ENCODE measurements at regions not wholly inside any gene's neighbourhood (a gene's known extent, or its start where the extent isn't known, plus 50 kb on each side); places are given as distances from the start of the nearest gene placed in this dataset.
"Not testable (repeated sequence)": the region's sequence is repeated elsewhere in the genome, so short reads cannot be mapped to it uniquely, and the experiment has no call there.

- no peak overlapping the region for H3K27ac ChIP-seq (ENCODE audit: low read depth, low read length)
- ATAC-seq: no peak
- intact Hi-C loops (cut with micrococcal nuclease): no loop called here
- H3K9ac ChIP-seq (ENCODE audit: low read length): no peak overlapping the region
- no peak overlapping the region for H2AFZ ChIP-seq (ENCODE audit: low read depth, low read length, poor library complexity, severe bottlenecking)
- BruUV-seq (replicated peaks): no TSS peak
- no peaks in the 10 kb centered on the region for H3K79me2 ChIP-seq (ENCODE audit: insufficient read depth, low read length)
- H3K4me3 ChIP-seq (replicated peaks in 1 of 2; ENCODE audit: low read depth in 1 of 2, low read length in 2 of 2): no peak overlapping the region
- no peaks in the 10 kb centered on the region for H3K9me3 ChIP-seq (ENCODE audit: control insufficient read depth in 1 of 2, insufficient read depth in 1 of 2, low read depth in 1 of 2, low read length in 2 of 2)
- ChIA-PET CTCF (no interaction called here), POLR2A (no interaction called here), RAD21 (ENCODE audit: low non-redundant PET in 1 of 2, low total read pairs in 2 of 2, uncharacterized antibody in 2 of 2, unreplicated experiment in 2 of 2) (no interaction called here)
- H3K36me3 ChIP-seq (ENCODE audit: control insufficient read depth in 1 of 2, insufficient read depth in 2 of 2, low read length in 2 of 2): no peaks in the 10 kb centered on the region
- no peaks in the 10 kb centered on the region for H3K4me1 ChIP-seq (ENCODE audit: control insufficient read depth in 1 of 2, insufficient read depth in 2 of 2, low read length in 2 of 2)
- H4K20me1 ChIP-seq (ENCODE audit: insufficient read depth): no peaks in the 10 kb centered on the region
- H3K9me2 ChIP-seq (ENCODE audit: insufficient read depth): no peaks in the 10 kb centered on the region
- no peak overlapping the region for H3K4me2 ChIP-seq (ENCODE audit: low read length)
- no peaks in the 10 kb centered on the region for H3K27me3 ChIP-seq (ENCODE audit: insufficient read depth, low read length)
- no peak for TF ChIP-seq MAX (IDR thresholded peaks at IDR 0.05)
- no peak for TF ChIP-seq SRF (IDR thresholded peaks at IDR 0.05; ENCODE audit: low read depth)
- TF ChIP-seq ZNF274 (IDR thresholded peaks at IDR 0.05; ENCODE audit: low read depth, low read length): no peak
- TF ChIP-seq FOSL1 (IDR thresholded peaks at IDR 0.05; ENCODE audit: low read depth): no peak
- no peak for TF ChIP-seq CTCF (IDR thresholded peaks at IDR 0.05 in 2 of 3, conservative IDR thresholded peaks at IDR 0.05 in 1 of 3; ENCODE audit: borderline replicate concordance in 1 of 3, insufficient read depth in 1 of 3, low read depth in 2 of 3, low read length in 2 of 3)
- TF ChIP-seq SP1 (IDR thresholded peaks at IDR 0.05; ENCODE audit: low read depth): no peak
- TF ChIP-seq TCF7L2 (IDR thresholded peaks at IDR 0.05; ENCODE audit: borderline replicate concordance, extremely low read depth, insufficient read depth, insufficient read length): no peak
- TF ChIP-seq EZH2 (IDR thresholded peaks at IDR 0.05): no peak
- no peak for TF ChIP-seq POLR2A (IDR thresholded peaks at IDR 0.05; ENCODE audit: borderline replicate concordance, extremely low read depth, insufficient read depth, insufficient read length)
- no peak for TF ChIP-seq JUND (IDR thresholded peaks at IDR 0.05)
- TF ChIP-seq RAD21 (IDR thresholded peaks at IDR 0.05; ENCODE audit: low read depth): no peak
- no peak for TF ChIP-seq REST (IDR thresholded peaks at IDR 0.05; ENCODE audit: low read depth)
- TF ChIP-seq POLR2AphosphoS5 (IDR thresholded peaks at IDR 0.05; ENCODE audit: low read depth, low read length): no peak
- TF ChIP-seq CBX3 (IDR thresholded peaks at IDR 0.05; ENCODE audit: low read depth): no peak
- DNase-seq (ENCODE audit: low read depth, low spot score): no peak
Observed at GRCh38 chrX:30147996-30148643, 67.2 kb upstream of the MAGEB2 start.

GRCh38 chrX:30149206-30149605, 66.2 kb upstream of the MAGEB2 start:
- H3K9ac ChIP-seq (ENCODE audit: low read length); ATAC-seq; H3K27ac ChIP-seq (ENCODE audit: low read depth, low read length); H3K36me3 ChIP-seq (ENCODE audit: control insufficient read depth in 1 of 2, insufficient read depth in 2 of 2, low read length in 2 of 2); H3K27me3 ChIP-seq (ENCODE audit: insufficient read depth, low read length); H3K4me1 ChIP-seq (ENCODE audit: control insufficient read depth in 1 of 2, insufficient read depth in 2 of 2, low read length in 2 of 2); CTCF ChIA-PET; H4K20me1 ChIP-seq (ENCODE audit: insufficient read depth); H3K9me2 ChIP-seq (ENCODE audit: insufficient read depth); intact Hi-C loops (cut with micrococcal nuclease); H3K4me3 ChIP-seq (replicated peaks in 1 of 2; ENCODE audit: low read depth in 1 of 2, low read length in 2 of 2); BruUV-seq (replicated peaks); H2AFZ ChIP-seq (ENCODE audit: low read depth, low read length, poor library complexity, severe bottlenecking); POLR2A ChIA-PET; H3K79me2 ChIP-seq (ENCODE audit: insufficient read depth, low read length); RAD21 ChIA-PET (ENCODE audit: low non-redundant PET in 1 of 2, low total read pairs in 2 of 2, uncharacterized antibody in 2 of 2, unreplicated experiment in 2 of 2); H3K9me3 ChIP-seq (ENCODE audit: control insufficient read depth in 1 of 2, insufficient read depth in 1 of 2, low read depth in 1 of 2, low read length in 2 of 2); DNase-seq (ENCODE audit: low read depth, low spot score); H3K4me2 ChIP-seq (ENCODE audit: low read length): not testable (repeated sequence)

All from HCT116 (cell line).